H9 (cell line): ENCODE measurements at regions not wholly inside any gene's neighbourhood (a gene's known extent, or its start where the extent isn't known, plus 50 kb on each side); places are given as distances from the start of the nearest gene placed in this dataset.

Experiments
- DNase-seq: peaks from one replicate; pipeline ENCODE4 v3.0.0-alpha.2; 2017
- H2AFZ ChIP-seq: one replicate; pipeline ENCODE4 v1.6.1; 2013; ENCODE audit warnings: mild to moderate bottlenecking, low read length, control low read depth, moderate library complexity
- H2AK5ac ChIP-seq: 2 replicates; pipeline ENCODE4 v1.6.1; 2013; ENCODE audit warnings: low read length, control low read depth, mixed read lengths; ENCODE audit not compliant: insufficient read length
- H2BK120ac ChIP-seq: one replicate; pipeline ENCODE4 v1.6.1; 2013; ENCODE audit warnings: low read depth, mild to moderate bottlenecking, low read length, control low read depth, inconsistent platforms; ENCODE audit not compliant: poor library complexity, severe bottlenecking
- H2BK12ac ChIP-seq: 2 replicates; pipeline ENCODE4 v1.6.1; 2013; ENCODE audit warnings: low read length, control low read depth, mixed read lengths, low read depth; ENCODE audit not compliant: insufficient read length
- H2BK15ac ChIP-seq: 2 replicates; pipeline ENCODE4 v1.6.1; 2013; ENCODE audit warnings: low read depth, low read length, control low read depth
- H2BK20ac ChIP-seq: one replicate; pipeline ENCODE4 v1.6.1; 2013; ENCODE audit warnings: low read depth, mild to moderate bottlenecking, low read length, control low read depth, inconsistent platforms; ENCODE audit not compliant: poor library complexity, severe bottlenecking
- H2BK5ac ChIP-seq: 2 replicates; pipeline ENCODE4 v1.6.1; 2013; ENCODE audit warnings: low read length, control low read depth, mixed read lengths; ENCODE audit not compliant: insufficient read length
- H3K14ac ChIP-seq: 2 replicates; pipeline ENCODE4 v1.6.1; 2013; ENCODE audit warnings: low read length, control low read depth; ENCODE audit not compliant: insufficient read depth
- H3K18ac ChIP-seq: 2 replicates; pipeline ENCODE4 v1.6.1; 2013; ENCODE audit warnings: low read depth, mild to moderate bottlenecking, mixed read lengths, low read length, control low read depth; ENCODE audit not compliant: insufficient read length
- H3K23ac ChIP-seq: 2 replicates; pipeline ENCODE4 v1.6.1; 2013; ENCODE audit warnings: low read length, control low read depth, mixed read lengths, low read depth; ENCODE audit not compliant: insufficient read length
- H3K23me2 ChIP-seq: 2 replicates; pipeline ENCODE4 v1.6.1; 2013; ENCODE audit warnings: low read depth, mild to moderate bottlenecking, mixed read lengths, low read length, control low read depth; ENCODE audit not compliant: insufficient read length, poor library complexity, severe bottlenecking
- H3K27ac ChIP-seq: 2 replicates; pipeline ENCODE4 v1.5.1; 2013; ENCODE audit warnings: low read length, control low read depth, mixed read lengths, low read depth; ENCODE audit not compliant: insufficient read length
- H3K27me3 ChIP-seq: 2 replicates; pipeline ENCODE4 v1.6.1; 2013; ENCODE audit warnings: low read length, control low read depth, inconsistent platforms; ENCODE audit not compliant: insufficient read depth
- H3K4ac ChIP-seq: 2 replicates; pipeline ENCODE4 v1.6.1; 2013; ENCODE audit warnings: low read depth, mild to moderate bottlenecking, control low read depth, inconsistent platforms, low read length, moderate library complexity
- H3K4me1 ChIP-seq: 2 replicates; pipeline ENCODE4 v1.6.1; 2013; ENCODE audit warnings: low read length, control low read depth, inconsistent platforms; ENCODE audit not compliant: insufficient read depth
- H3K4me2 ChIP-seq: 2 replicates; pipeline ENCODE4 v1.6.1; 2013; ENCODE audit warnings: low read length, control low read depth, mixed read lengths; ENCODE audit not compliant: insufficient read length, insufficient read depth
- H3K56ac ChIP-seq: 2 replicates; pipeline ENCODE4 v1.6.1; 2013; ENCODE audit warnings: low read depth, mild to moderate bottlenecking, mixed read lengths, low read length, control low read depth; ENCODE audit not compliant: insufficient read length
- H3K79me1 ChIP-seq: 2 replicates; pipeline ENCODE4 v1.6.1; 2013; ENCODE audit warnings: low read depth, mild to moderate bottlenecking, moderate library complexity, low read length, control low read depth, inconsistent platforms; ENCODE audit not compliant: insufficient read depth, poor library complexity, severe bottlenecking
- H3K79me2 ChIP-seq: 2 replicates; pipeline ENCODE4 v1.6.1; 2013; ENCODE audit warnings: low read length, control low read depth, inconsistent platforms; ENCODE audit not compliant: insufficient read depth
- H3K9ac ChIP-seq: 2 replicates; pipeline ENCODE4 v1.6.1; 2013; ENCODE audit warnings: low read length, control low read depth, mixed read lengths; ENCODE audit not compliant: insufficient read length; ENCODE audit errors: extremely low read depth
- H3K9me3 ChIP-seq: one replicate; pipeline ENCODE4 v1.6.1; 2013; ENCODE audit warnings: low read depth, low read length, inconsistent platforms; ENCODE audit not compliant: control insufficient read depth
- H3T11ph ChIP-seq: one replicate; pipeline ENCODE4 v1.6.1; 2013; ENCODE audit warnings: mild to moderate bottlenecking, low read length, control low read depth, inconsistent platforms
- H4K20me1 ChIP-seq: one replicate; pipeline ENCODE4 v1.6.1; 2013; ENCODE audit not compliant: control insufficient read depth, insufficient read length, insufficient read depth
- H4K5ac ChIP-seq: 2 replicates; pipeline ENCODE4 v1.6.1; 2013; ENCODE audit warnings: low read depth, mild to moderate bottlenecking, mixed read lengths, low read length, control low read depth; ENCODE audit not compliant: insufficient read length
- H4K8ac ChIP-seq: replicated peaks from 2 replicates; pipeline ENCODE4 v1.6.1; 2013; ENCODE audit warnings: low read length, control low read depth, mixed read lengths, low read depth; ENCODE audit not compliant: insufficient read length
- H4K91ac ChIP-seq: 2 replicates; pipeline ENCODE4 v1.6.1; 2013; ENCODE audit warnings: low read depth, mild to moderate bottlenecking, moderate library complexity, mixed read lengths, low read length, control low read depth; ENCODE audit not compliant: insufficient read length
- H3K27ac Mint-ChIP-seq, 3 experiments: 2 replicates in 2 of 3; 3 replicates in 1 of 3; pipeline ENCODE4 v1.8.0; 2020 to 2021; ENCODE audit warnings: mixed read lengths in 3 of 3, mild to moderate bottlenecking in 1 of 3, moderate library complexity in 1 of 3
- H3K27me3 Mint-ChIP-seq: 2 replicates; pipeline ENCODE4 v1.8.0; 2021; ENCODE audit warnings: low read depth, mild to moderate bottlenecking, moderate library complexity, mixed read lengths
- H3K36me3 Mint-ChIP-seq, 3 experiments: 2 replicates in 2 of 3; 3 replicates in 1 of 3; pipeline ENCODE4 v1.8.0; 2020 to 2021; ENCODE audit warnings: low read depth in 3 of 3, mixed read lengths in 3 of 3; ENCODE audit not compliant: insufficient read depth in 1 of 3
- H3K4me1 Mint-ChIP-seq, 2 experiments: 2 replicates each; pipeline ENCODE4 v1.8.0; 2020; ENCODE audit warnings: mixed read lengths in 2 of 2
- H3K4me3 Mint-ChIP-seq, 2 experiments: 2 replicates in 1 of 2; 3 replicates in 1 of 2; pipeline ENCODE4 v1.8.0; 2020 to 2021; ENCODE audit warnings: mild to moderate bottlenecking in 2 of 2, mixed read lengths in 2 of 2, moderate library complexity in 1 of 2
- H3K9me3 Mint-ChIP-seq, 2 experiments: 2 replicates in 1 of 2; 3 replicates in 1 of 2; pipeline ENCODE4 v1.8.0; 2020; ENCODE audit warnings: mild to moderate bottlenecking in 2 of 2, mixed read lengths in 2 of 2, moderate library complexity in 1 of 2
- WGBS: extraction: QIAGEN DNeasy Blood & Tissue Kit; methylation state at CpG from one replicate; pipeline ENCODE4 v1.1.7; 2013; ENCODE audit warnings: missing lambda C conversion rate, low lambda C conversion rate, mixed read lengths; ENCODE audit not compliant: insufficient read length; ENCODE audit errors: extremely low coverage; 5-methylcytosine and 5-hydroxymethylcytosine counted together
- TF ChIP-seq, protein P1 (sequence below): fragments of 200-600 bp; sonication (generic); conservative IDR thresholded peaks from 3 replicates; pipeline ENCODE4 v1.8.0; 2021; ENCODE audit warnings: antibody characterized with exemption, mild to moderate bottlenecking

DNA sequence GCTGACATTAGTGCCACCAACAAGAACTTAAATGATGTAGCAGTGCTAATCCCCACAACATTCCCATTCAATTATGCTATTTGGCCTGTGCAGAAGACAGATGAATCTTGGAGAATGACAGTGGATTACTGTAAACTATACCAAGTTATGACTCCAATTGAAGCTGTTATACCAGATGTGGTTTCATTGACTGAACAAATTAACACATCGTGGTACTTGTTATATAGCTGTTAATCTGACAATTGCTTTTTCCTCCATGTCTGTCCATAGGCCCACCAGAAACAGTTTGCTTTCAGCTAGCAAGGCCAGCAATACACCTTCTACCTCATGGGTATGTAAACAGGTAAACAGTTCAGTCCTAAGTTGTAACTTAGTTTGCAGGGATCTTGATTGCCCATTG, 101.1 kb downstream of the S1PR1 start:
- Histone ChIP-seq H3K4me2 (no peak overlapping the region), H2BK12ac (no peak overlapping the region), H2BK20ac (no peak overlapping the region), H3K27me3 (no peaks in the 10 kb centered on the region), H2BK120ac (no peak overlapping the region), H3K14ac (no peak overlapping the region), H3K9me3 (no peaks in the 10 kb centered on the region), H3K9ac (no peak overlapping the region), H3K23ac (no peak overlapping the region), H3K56ac (no peak overlapping the region), H3K79me1 (no peaks in the 10 kb centered on the region), H2AK5ac (no peak overlapping the region), H4K91ac (no peak overlapping the region), H3K23me2 (no peaks in the 10 kb centered on the region), H3K18ac (no peak overlapping the region), H3K4ac (no peak overlapping the region), H3K27ac (no peak overlapping the region), H3T11ph (no peak overlapping the region), H2BK15ac (no peak overlapping the region), H3K4me1 (no peaks in the 10 kb centered on the region), H2BK5ac (no peak overlapping the region), H4K5ac (no peak overlapping the region), H4K8ac (no peak overlapping the region), H3K79me2 (no peaks in the 10 kb centered on the region), H2AFZ (no peak overlapping the region), H4K20me1 (no peaks in the 10 kb centered on the region)
- Mint-ChIP-seq H3K36me3 (peaks cover 0 to 6% (median 2%) of the 10 kb centered on the region in 3 experiments; a peak in 2 of 7 replicates), H3K9me3 (peaks cover 4 to 5% of the 10 kb centered on the region in 2 experiments; a peak in 4 of 5 replicates), H3K4me1 (no peaks in the 10 kb centered on the region), H3K27ac (no peak overlapping the region), H3K27me3 (no peaks in the 10 kb centered on the region; the same call in 1 of the 2 replicates), H3K4me3 (no peak overlapping the region)
- DNase-seq = no peak
- TF ChIP-seq, protein P1, sequence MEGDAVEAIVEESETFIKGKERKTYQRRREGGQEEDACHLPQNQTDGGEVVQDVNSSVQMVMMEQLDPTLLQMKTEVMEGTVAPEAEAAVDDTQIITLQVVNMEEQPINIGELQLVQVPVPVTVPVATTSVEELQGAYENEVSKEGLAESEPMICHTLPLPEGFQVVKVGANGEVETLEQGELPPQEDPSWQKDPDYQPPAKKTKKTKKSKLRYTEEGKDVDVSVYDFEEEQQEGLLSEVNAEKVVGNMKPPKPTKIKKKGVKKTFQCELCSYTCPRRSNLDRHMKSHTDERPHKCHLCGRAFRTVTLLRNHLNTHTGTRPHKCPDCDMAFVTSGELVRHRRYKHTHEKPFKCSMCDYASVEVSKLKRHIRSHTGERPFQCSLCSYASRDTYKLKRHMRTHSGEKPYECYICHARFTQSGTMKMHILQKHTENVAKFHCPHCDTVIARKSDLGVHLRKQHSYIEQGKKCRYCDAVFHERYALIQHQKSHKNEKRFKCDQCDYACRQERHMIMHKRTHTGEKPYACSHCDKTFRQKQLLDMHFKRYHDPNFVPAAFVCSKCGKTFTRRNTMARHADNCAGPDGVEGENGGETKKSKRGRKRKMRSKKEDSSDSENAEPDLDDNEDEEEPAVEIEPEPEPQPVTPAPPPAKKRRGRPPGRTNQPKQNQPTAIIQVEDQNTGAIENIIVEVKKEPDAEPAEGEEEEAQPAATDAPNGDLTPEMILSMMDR = no peak
- no CpG with 5 or more reads among the region's 1 CpG for WGBS
